Keratinocyte (primary cell): ENCODE measurements at regions not wholly inside any gene's neighbourhood (a gene's known extent, or its start where the extent isn't known, plus 50 kb on each side); places are given as distances from the start of the nearest gene placed in this dataset.

Experiments
- CTCF ChIP-seq, 3 experiments: IDR thresholded peaks in 1 of 3; conservative IDR thresholded peaks in 1 of 3; optimal IDR thresholded peaks in 1 of 3; 2 replicates in 2 of 3; 3 replicates in 1 of 3; pipeline versions ENCODE3 to v1.5.1; 2011; ENCODE audit warnings: low read length in 3 of 3, mild to moderate bottlenecking in 3 of 3, moderate library complexity in 2 of 3, control low read depth in 1 of 3, inconsistent platforms in 1 of 3; ENCODE audit not compliant: insufficient read depth in 2 of 3; ENCODE audit errors: extremely low read depth in 1 of 3
- EZH2 ChIP-seq: IDR thresholded peaks from one replicate; pipeline ENCODE4 v1.6.1; 2012; ENCODE audit warnings: inconsistent platforms, mild to moderate bottlenecking, low read length, moderate library complexity

GRCh38 chr4:71201057-71201456 lies 137.8 kb upstream of the SLC4A4 start:
- no peak for TF ChIP-seq CTCF (optimal IDR thresholded peaks at IDR 0.05 in 1 of 3, IDR thresholded peaks at IDR 0.05 in 1 of 3, conservative IDR thresholded peaks at IDR 0.05 in 1 of 3; ENCODE audit: extremely low read depth in 1 of 3, insufficient read depth in 2 of 3, low read length in 3 of 3)
- no peak for TF ChIP-seq EZH2
